Pancreas (tissue), 10 donors: ENCODE measurements at regions not wholly inside any gene's neighbourhood (a gene's known extent, or its start where the extent isn't known, plus 50 kb on each side); places are given as distances from the start of the nearest gene placed in this dataset.

Experiments
- ATAC-seq, 4 donors: fragments of 200-7000 bp; cut with Tn5 transposase; one replicate each; pipeline versions ENCODE4 v1.8.0 to v1.9.1; 2020; ENCODE audit warnings: mild to moderate bottlenecking in 4 of 4, moderate library complexity in 4 of 4
- DNase-seq, 6 donors: peaks; one replicate each; pipeline ENCODE4 v3.0.0-alpha.2; 2020
- FAIRE-seq: peaks from 2 replicates; lab custom pipeline; 2012; peaks lifted over from hg19 to GRCh38; lab: Jason Lieb, UNC
- H3K27ac ChIP-seq, 4 donors: fragments of 200-600 bp; sonication (generic); 1 replicate in 3 of 4; 2 replicates in 1 of 4; pipeline versions ENCODE4 v1.5.0 to v1.8.0; 2020
- H3K27me3 ChIP-seq, 4 donors: fragments of 200-600 bp; one replicate each; pipeline ENCODE4 v1.8.0; 2021
- H3K36me3 ChIP-seq, 3 donors: fragments of 200-600 bp; sonication (generic) in 1 of 3; one replicate each; pipeline versions ENCODE4 v1.5.0 to v1.8.0; 2020 to 2021
- H3K4me1 ChIP-seq, 3 donors: fragments of 200-600 bp; one replicate each; pipeline ENCODE4 v1.8.0; 2021
- H3K4me3 ChIP-seq, 4 donors: fragments of 200-600 bp; sonication (generic) in 2 of 4; one replicate each; pipeline versions ENCODE4 v1.5.0 to v1.8.0; 2020 to 2021
- H3K9me3 ChIP-seq, 4 donors: fragments of 200-600 bp; one replicate each; pipeline ENCODE4 v1.8.0; 2021
- WGBS, 2 donors: extraction: QIAGEN DNeasy Blood & Tissue Kit; methylation state at CpG; one replicate each; pipeline ENCODE4 v1.1.7; 2013; 5-methylcytosine and 5-hydroxymethylcytosine counted together
- intact Hi-C, 3 donors: fragments of 100-400 bp; cut with DNase I; formaldehyde crosslinking; loops; one replicate each; pipeline versions ENCODE4 v1.11.1 to v1.14.2; 2022
- TF ChIP-seq, protein P1 (sequence below), 4 donors: fragments of 200-600 bp; sonication (generic) in 3 of 4; IDR thresholded peaks; one replicate each; pipeline versions ENCODE4 v1.5.0 to v1.8.0; 2021; ENCODE audit warnings: antibody characterized with exemption in 4 of 4
- donor health status: healthy with polysubstance abuse.
- donor health status: DM: no; HTN: no; CAD: no; lungs with moderate emphysema.
- donor health status: DM: no; HTN: no; CAD: no.
- donor health status: control.
- donor health status: control.
- donor health status: Bipolar disorder and iron deficiency.
- donor health status: DM: yes; HTN: yes; CAD: no.
- donor health status: DM: no; HTN: no; CAD: no.
- donor health status: DM: no; HTN: no; CAD: no.
- donor health status: DM: yes; HTN: yes; CAD: no.

- no peak for FAIRE-seq
These were observed 89.8 kb upstream of the RPS23 start for GRCh38 chr5:82367930-82368329.

DNA sequence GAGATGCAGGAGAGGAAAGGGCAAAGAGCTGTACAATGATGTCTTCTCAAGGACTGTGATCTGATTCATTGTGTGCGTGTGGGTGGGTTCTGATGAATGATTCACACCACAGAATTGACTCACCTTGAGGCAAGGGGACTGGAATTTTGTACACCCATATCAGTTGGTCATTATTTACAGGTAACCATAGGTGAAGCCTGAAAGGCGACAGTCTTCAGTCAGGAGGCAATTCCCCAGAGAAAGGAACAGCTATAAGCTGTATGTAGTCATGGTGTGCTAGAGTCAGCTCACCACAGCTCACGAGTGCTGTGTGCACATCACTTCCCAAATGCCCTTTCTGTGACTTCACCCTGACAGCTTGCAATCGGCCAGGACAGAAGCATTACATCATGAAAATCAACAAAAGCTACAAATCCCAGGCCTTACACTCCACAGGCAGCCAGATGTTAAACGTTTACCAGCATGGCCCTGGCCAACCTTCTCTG, 87.6 kb upstream of the RPS23 start:
- Histone ChIP-seq H3K9me3 (no peaks in the 10 kb centered on the region), H3K4me3 (no peak overlapping the region), H3K27ac (no peak overlapping the region), H3K36me3 (no peaks in the 10 kb centered on the region), H3K4me1 (no peaks in the 10 kb centered on the region), H3K27me3 (no peaks in the 10 kb centered on the region)
- DNase-seq (no peak), ATAC-seq (peak in 3 of 4 donors; percentile 44 to 82 (median 50)), FAIRE-seq (no peak)
- 54 to 56% methylated on average over 5 of the region's 5 CpGs for WGBS, 2 donors
- TF ChIP-seq, protein P1, sequence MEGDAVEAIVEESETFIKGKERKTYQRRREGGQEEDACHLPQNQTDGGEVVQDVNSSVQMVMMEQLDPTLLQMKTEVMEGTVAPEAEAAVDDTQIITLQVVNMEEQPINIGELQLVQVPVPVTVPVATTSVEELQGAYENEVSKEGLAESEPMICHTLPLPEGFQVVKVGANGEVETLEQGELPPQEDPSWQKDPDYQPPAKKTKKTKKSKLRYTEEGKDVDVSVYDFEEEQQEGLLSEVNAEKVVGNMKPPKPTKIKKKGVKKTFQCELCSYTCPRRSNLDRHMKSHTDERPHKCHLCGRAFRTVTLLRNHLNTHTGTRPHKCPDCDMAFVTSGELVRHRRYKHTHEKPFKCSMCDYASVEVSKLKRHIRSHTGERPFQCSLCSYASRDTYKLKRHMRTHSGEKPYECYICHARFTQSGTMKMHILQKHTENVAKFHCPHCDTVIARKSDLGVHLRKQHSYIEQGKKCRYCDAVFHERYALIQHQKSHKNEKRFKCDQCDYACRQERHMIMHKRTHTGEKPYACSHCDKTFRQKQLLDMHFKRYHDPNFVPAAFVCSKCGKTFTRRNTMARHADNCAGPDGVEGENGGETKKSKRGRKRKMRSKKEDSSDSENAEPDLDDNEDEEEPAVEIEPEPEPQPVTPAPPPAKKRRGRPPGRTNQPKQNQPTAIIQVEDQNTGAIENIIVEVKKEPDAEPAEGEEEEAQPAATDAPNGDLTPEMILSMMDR (IDR thresholded peaks at IDR 0.05), result no peak
- intact Hi-C loops, result loop anchor here in 1 of 3 donors (10.0 kb wide), 1 partner anchor 1199 kb away; no protein-coding TSS in a partner anchor

More at GRCh38 chr5:82367930-82368329, 89.8 kb upstream of the RPS23 start:
- ATAC-seq (no peak), DNase-seq (no peak)
- H3K27ac ChIP-seq, result no peak overlapping the region
- H3K4me1 ChIP-seq, result no peaks in the 10 kb centered on the region
- intact Hi-C loops, result loop anchor here in 1 of 3 donors (10.0 kb wide), 1 partner anchor 1197 kb away; no protein-coding TSS in a partner anchor
- H3K9me3 ChIP-seq, result no peaks in the 10 kb centered on the region
- H3K36me3 ChIP-seq, result no peaks in the 10 kb centered on the region
- TF ChIP-seq, protein P1 (IDR thresholded peaks at IDR 0.05), result no peak
- no peak overlapping the region for H3K4me3 ChIP-seq
- 92 to 94% methylated on average over 1 of the region's 1 CpG for WGBS, 2 donors
- no peaks in the 10 kb centered on the region for H3K27me3 ChIP-seq

DNA sequence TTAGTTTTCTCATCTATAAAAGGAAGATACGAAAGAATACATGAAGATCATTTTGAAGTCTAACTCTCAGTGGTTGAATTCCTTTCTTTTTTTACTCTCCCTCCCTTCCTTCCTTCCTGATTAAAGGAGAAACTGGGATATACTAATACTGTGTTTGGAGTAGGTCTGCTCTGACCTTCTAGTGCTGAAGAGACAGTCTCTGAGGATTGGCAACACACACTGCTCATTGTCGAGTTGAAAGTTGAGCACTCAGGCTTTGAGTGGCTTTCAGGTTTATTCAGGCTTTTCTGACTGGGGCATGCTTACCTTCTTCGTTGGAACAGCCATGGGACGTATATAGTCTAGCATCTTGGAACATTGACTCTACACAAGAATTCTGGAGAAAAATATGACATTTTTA, 86.9 kb upstream of the RPS23 start:
- no peak for ATAC-seq
- TF ChIP-seq, protein P1 (IDR thresholded peaks at IDR 0.05), result no peak
- 86 to 87% methylated on average over 4 of the region's 4 CpGs for WGBS, 2 donors
- Histone ChIP-seq H3K9me3 (no peaks in the 10 kb centered on the region), H3K27me3 (no peaks in the 10 kb centered on the region), H3K4me1 (no peaks in the 10 kb centered on the region), H3K4me3 (no peak overlapping the region), H3K36me3 (no peaks in the 10 kb centered on the region), H3K27ac (no peak overlapping the region)
- no peak for FAIRE-seq
- intact Hi-C loops, result loop anchor here in 1 of 3 donors (10.0 kb wide), 1 partner anchor 1200 kb away; no protein-coding TSS in a partner anchor
- DNase-seq, result no peak

DNA sequence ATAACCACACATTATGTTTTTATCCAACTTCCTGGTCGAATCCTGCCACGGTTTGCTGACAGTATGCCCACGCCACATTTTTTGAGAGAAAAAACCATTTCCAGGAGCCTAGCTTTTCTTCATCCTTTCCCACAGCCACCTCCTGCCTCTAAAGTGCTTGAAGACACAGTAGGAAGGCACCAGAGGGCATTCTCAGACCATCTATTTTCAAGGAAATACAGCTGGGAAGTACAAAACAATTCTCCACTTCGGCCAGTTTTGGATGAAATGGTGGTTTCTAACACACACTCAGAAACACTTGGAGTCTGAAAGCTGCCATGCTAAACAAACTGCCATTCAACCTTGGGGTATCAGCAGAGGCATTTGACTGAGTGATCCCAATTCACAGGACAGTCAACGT, 86.3 kb upstream of the RPS23 start:
- DNase-seq (no peak), ATAC-seq (peak in 2 of 4 donors; percentile 67 to 68), FAIRE-seq (no peak)
- TF ChIP-seq, protein P1 (IDR thresholded peaks at IDR 0.05), result no peak
- no peaks in the 10 kb centered on the region for H3K27me3 ChIP-seq
- no peak overlapping the region for H3K27ac ChIP-seq
- H3K36me3 ChIP-seq, result no peaks in the 10 kb centered on the region
- H3K4me1 ChIP-seq, result no peaks in the 10 kb centered on the region
- H3K4me3 ChIP-seq, result no peak overlapping the region
- WGBS, 2 donors, result 65 to 70% methylated on average over 5 of the region's 5 CpGs
- no peaks in the 10 kb centered on the region for H3K9me3 ChIP-seq
- intact Hi-C loops, result loop anchor here in 1 of 3 donors (10.0 kb wide), 1 partner anchor 1200 kb away; no protein-coding TSS in a partner anchor

GRCh38 chr5:82363524-82363923, 85.4 kb upstream of the RPS23 start:
- no peaks in the 10 kb centered on the region for H3K27me3 ChIP-seq
- WGBS, 2 donors, result 46 to 50% methylated on average over 4 of the region's 4 CpGs
- DNase-seq (no peak), FAIRE-seq (no peak), ATAC-seq (no peak)
- H3K27ac ChIP-seq, result no peak overlapping the region
- no peak overlapping the region for H3K4me3 ChIP-seq
- no peaks in the 10 kb centered on the region for H3K9me3 ChIP-seq
- no peaks in the 10 kb centered on the region for H3K4me1 ChIP-seq
- no peaks in the 10 kb centered on the region for H3K36me3 ChIP-seq
- TF ChIP-seq, protein P1 (IDR thresholded peaks at IDR 0.05), result no peak
- intact Hi-C loops, result loop anchor here in 1 of 3 donors (10.0 kb wide), 1 partner anchor 1201 kb away; no protein-coding TSS in a partner anchor
